ENCODE measurements at regions not wholly inside any gene's neighbourhood (a gene's known extent, or its start where the extent isn't known, plus 50 kb on each side); places are given as distances from the start of the nearest gene placed in this dataset.
A peak's percentile ranks its signal among the peaks of the same experiment; 100 is the strongest.

DNA sequence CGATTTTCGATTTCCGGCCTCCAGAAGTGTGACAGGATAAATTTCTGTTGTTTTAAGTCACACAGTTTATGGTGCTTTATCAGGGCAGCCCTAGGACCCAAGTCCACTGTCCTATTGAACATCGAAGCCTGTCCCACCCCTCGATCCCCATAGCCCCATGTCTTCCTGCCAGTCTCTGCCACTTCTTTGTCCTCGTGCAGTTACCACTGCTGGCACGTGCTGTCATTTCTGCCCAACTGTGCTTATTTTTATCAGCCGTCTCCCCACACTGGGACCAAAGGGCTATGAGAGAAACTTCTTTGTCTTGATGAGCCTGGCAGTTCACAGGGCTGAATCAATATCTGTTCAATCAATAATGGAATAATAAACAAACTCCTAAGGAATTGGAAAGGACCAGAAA lies 146.7 kb downstream of the PSMG1 start:
- H3F3A ChIP-seq (ENCODE audit: insufficient read depth) = no peaks in the 10 kb centered on the region
- H3K27me3 ChIP-seq (replicated peaks; ENCODE audit: insufficient read depth) = no peaks in the 10 kb centered on the region
- in situ Hi-C loops (cut with MboI) = no loop called here
- no peaks in the 10 kb centered on the region for H3K36me3 ChIP-seq (ENCODE audit: low read depth)
- DNase-seq = no peak
- no peaks in the 10 kb centered on the region for H4K20me1 ChIP-seq (ENCODE audit: insufficient read depth)
- no peaks in the 10 kb centered on the region for H3K79me2 ChIP-seq (ENCODE audit: insufficient read depth)
- H3K4me1 ChIP-seq (ENCODE audit: insufficient read depth) = no peaks in the 10 kb centered on the region
- no peaks in the 10 kb centered on the region for H3K9me3 ChIP-seq (ENCODE audit: low read depth)
- no peak overlapping the region for H3K4me2 ChIP-seq (ENCODE audit: unreplicated experiment)
- no peak for TF ChIP-seq EZH2phosphoT487 (IDR thresholded peaks at IDR 0.05; ENCODE audit: insufficient read depth, low read depth)
- TF ChIP-seq EZH2 (IDR thresholded peaks at IDR 0.05; ENCODE audit: insufficient read depth, poor library complexity, severe bottlenecking) = no peak
- H3K27ac ChIP-seq = no peak overlapping the region
- WGBS, 2 experiments (ENCODE audit: low coverage in 1 of 2, low lambda C conversion rate in 2 of 2, missing lambda C conversion rate in 2 of 2) = 78 to 81% methylated on average over 8 of the region's 8 CpGs
- H2AFZ ChIP-seq = no peak overlapping the region
- no peak overlapping the region for H3K9ac ChIP-seq
- no peak overlapping the region for H3K4me3 ChIP-seq
- H3K9me2 ChIP-seq (ENCODE audit: insufficient read depth) = no peaks in the 10 kb centered on the region

DNA sequence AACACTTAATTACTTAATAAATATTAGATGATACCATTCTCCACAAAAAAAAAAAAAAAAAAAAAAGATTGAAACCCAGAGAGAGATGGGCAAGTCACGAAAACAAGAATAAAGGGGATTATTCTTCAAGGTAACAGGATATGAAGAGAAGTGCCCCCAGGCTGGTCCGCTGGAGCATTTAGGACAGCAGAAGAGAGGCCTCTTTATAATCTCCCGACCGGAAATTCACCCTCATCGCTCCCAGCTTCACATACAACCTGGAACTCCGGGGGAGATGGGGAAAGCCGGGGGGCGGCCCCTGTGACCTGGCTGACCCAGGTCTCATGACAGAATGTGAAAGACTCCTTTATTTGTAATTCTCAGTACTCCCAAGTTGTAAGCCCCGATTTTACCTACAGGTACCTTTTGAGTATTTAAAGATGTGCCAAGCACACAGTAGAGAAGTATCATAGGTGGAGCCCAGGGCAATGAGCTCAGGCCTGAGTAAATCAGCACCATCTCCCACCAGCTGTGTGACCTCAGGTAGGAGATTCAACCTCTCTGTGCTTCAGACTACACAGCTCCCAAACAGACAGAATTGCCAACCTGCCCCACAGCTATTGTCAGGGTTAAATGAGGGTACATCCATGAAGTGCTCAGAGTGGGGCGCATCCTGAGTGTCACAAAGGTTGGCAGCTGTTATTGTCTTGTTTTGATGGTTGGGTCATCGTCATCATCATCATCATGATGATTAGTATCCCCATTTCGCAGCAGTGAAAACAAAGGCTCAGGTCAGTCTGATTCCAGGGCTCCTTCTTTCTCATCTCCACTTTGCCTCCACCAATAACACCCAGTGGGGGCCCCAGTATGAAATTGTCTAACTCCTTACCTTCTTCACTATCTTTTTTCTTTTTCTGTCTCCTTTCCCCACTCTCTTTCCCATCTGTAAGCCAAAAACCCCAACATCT lies 148.4 kb downstream of the PSMG1 start:
- peaks cover 4% of the 10 kb centered on the region for H3K4me1 ChIP-seq (ENCODE audit: insufficient read depth)
- H3K27ac ChIP-seq = no peak overlapping the region
- no peak overlapping the region for H2AFZ ChIP-seq
- peaks cover 2% of the 10 kb centered on the region; the same call in 1 of the 2 replicates for H3F3A ChIP-seq (ENCODE audit: insufficient read depth)
- H3K9me2 ChIP-seq (ENCODE audit: insufficient read depth) = no peaks in the 10 kb centered on the region
- H3K79me2 ChIP-seq (ENCODE audit: insufficient read depth) = no peaks in the 10 kb centered on the region
- H3K9ac ChIP-seq = no peak overlapping the region
- H3K36me3 ChIP-seq (ENCODE audit: low read depth) = no peaks in the 10 kb centered on the region
- H3K9me3 ChIP-seq (ENCODE audit: low read depth) = no peaks in the 10 kb centered on the region
- in situ Hi-C loops (cut with MboI) = no loop called here
- H4K20me1 ChIP-seq (ENCODE audit: insufficient read depth) = no peaks in the 10 kb centered on the region
- WGBS, 2 experiments (ENCODE audit: low coverage in 1 of 2, low lambda C conversion rate in 2 of 2, missing lambda C conversion rate in 2 of 2) = 81 to 86% methylated on average over 12 of the region's 12 CpGs
- no peak for DNase-seq
- H3K4me2 ChIP-seq (ENCODE audit: unreplicated experiment) = no peak overlapping the region
- no peaks in the 10 kb centered on the region for H3K27me3 ChIP-seq (replicated peaks; ENCODE audit: insufficient read depth)
- TF ChIP-seq EZH2 (IDR thresholded peaks at IDR 0.05; ENCODE audit: insufficient read depth, poor library complexity, severe bottlenecking) (no peak), EZH2phosphoT487 (IDR thresholded peaks at IDR 0.05; ENCODE audit: insufficient read depth, low read depth) (no peak)
- no peak overlapping the region for H3K4me3 ChIP-seq

DNA sequence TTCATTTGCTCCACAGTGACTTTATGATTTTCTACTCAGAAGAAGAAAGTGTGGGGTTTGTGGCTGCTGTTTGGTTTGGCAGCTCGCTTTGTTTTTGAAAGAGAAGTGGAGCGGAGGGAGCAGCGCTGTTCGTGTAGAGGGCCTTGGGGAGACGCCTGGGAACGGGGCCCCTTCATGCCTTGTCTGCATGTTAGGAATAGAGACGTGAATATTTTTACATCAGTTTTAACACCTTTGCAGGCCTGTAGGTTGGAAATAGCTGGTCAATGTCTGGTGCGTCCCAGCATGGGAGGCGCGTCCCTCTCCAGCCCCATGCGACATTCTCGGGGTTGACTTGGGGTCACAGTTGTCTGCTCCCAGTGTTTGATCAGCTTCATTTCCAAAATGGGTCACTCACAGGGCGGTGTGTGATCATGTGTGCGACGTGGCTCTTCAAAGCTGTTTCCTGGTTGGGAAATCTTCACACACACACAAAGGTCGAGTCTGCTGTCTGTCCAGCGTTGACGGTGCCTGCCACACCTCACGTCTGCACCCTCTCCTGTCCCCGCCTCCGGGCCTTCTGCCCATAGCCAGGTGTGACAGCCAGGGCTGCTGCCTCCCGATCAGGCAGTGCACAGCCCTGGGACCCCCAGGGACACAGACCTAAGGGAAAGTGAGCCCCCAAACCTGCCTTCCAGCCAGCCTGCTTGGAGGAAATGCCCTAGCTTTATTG lies 149.2 kb downstream of the PSMG1 start:
- H3K4me1 ChIP-seq (ENCODE audit: insufficient read depth) = peaks cover 12% of the 10 kb centered on the region
- H3K9ac ChIP-seq = no peak overlapping the region
- no peaks in the 10 kb centered on the region for H3K27me3 ChIP-seq (replicated peaks; ENCODE audit: insufficient read depth)
- 89 to 92% methylated on average over 22 of the region's 22 CpGs for WGBS, 2 experiments (ENCODE audit: low coverage in 1 of 2, low lambda C conversion rate in 2 of 2, missing lambda C conversion rate in 2 of 2)
- no peaks in the 10 kb centered on the region for H3K36me3 ChIP-seq (ENCODE audit: low read depth)
- H3F3A ChIP-seq (ENCODE audit: insufficient read depth) = peaks cover 9% of the 10 kb centered on the region
- H3K9me2 ChIP-seq (ENCODE audit: insufficient read depth) = no peaks in the 10 kb centered on the region
- in situ Hi-C loops (cut with MboI) = no loop called here
- no peaks in the 10 kb centered on the region for H4K20me1 ChIP-seq (ENCODE audit: insufficient read depth)
- H3K4me3 ChIP-seq = no peak overlapping the region
- H3K4me2 ChIP-seq (ENCODE audit: unreplicated experiment) = no peak overlapping the region
- no peaks in the 10 kb centered on the region for H3K79me2 ChIP-seq (ENCODE audit: insufficient read depth)
- no peak overlapping the region for H2AFZ ChIP-seq
- no peak for DNase-seq
- H3K27ac ChIP-seq = no peak overlapping the region
- no peak for TF ChIP-seq EZH2phosphoT487 (IDR thresholded peaks at IDR 0.05; ENCODE audit: insufficient read depth, low read depth)
- TF ChIP-seq EZH2 (IDR thresholded peaks at IDR 0.05; ENCODE audit: insufficient read depth, poor library complexity, severe bottlenecking) = no peak
- H3K9me3 ChIP-seq (ENCODE audit: low read depth) = no peaks in the 10 kb centered on the region

GRCh38 chr21:39029900-39030884 lies 153.1 kb downstream of the PSMG1 start:
- H3K9ac ChIP-seq = no peak overlapping the region
- peak overlapping the region; percentile 72; the same call in 1 of the 2 replicates for H2AFZ ChIP-seq
- H3K9me3 ChIP-seq (ENCODE audit: low read depth) = no peaks in the 10 kb centered on the region
- H3K4me3 ChIP-seq = no peak overlapping the region; the same call in 1 of the 2 replicates
- no peaks in the 10 kb centered on the region for H3K27me3 ChIP-seq (replicated peaks; ENCODE audit: insufficient read depth)
- in situ Hi-C loops (cut with MboI) = no loop called here
- no peaks in the 10 kb centered on the region for H4K20me1 ChIP-seq (ENCODE audit: insufficient read depth)
- H3K27ac ChIP-seq = peak overlapping the region; percentile 83; the same call in 1 of the 2 replicates
- H3K4me1 ChIP-seq (ENCODE audit: insufficient read depth) = peaks cover 18% of the 10 kb centered on the region
- no peaks in the 10 kb centered on the region for H3K36me3 ChIP-seq (ENCODE audit: low read depth)
- DNase-seq = no peak
- H3K9me2 ChIP-seq (ENCODE audit: insufficient read depth) = no peaks in the 10 kb centered on the region
- H3K4me2 ChIP-seq (ENCODE audit: unreplicated experiment) = peak overlapping the region; percentile 60
- H3F3A ChIP-seq (ENCODE audit: insufficient read depth) = peaks cover 27% of the 10 kb centered on the region
- H3K79me2 ChIP-seq (ENCODE audit: insufficient read depth) = no peaks in the 10 kb centered on the region
- no peak for TF ChIP-seq EZH2phosphoT487 (IDR thresholded peaks at IDR 0.05; ENCODE audit: insufficient read depth, low read depth)
- TF ChIP-seq EZH2 (IDR thresholded peaks at IDR 0.05; ENCODE audit: insufficient read depth, poor library complexity, severe bottlenecking) = no peak
- 94 to 96% methylated on average over 14 of the region's 14 CpGs for WGBS, 2 experiments (ENCODE audit: low coverage in 1 of 2, low lambda C conversion rate in 2 of 2, missing lambda C conversion rate in 2 of 2)

All from GM23248 (cell line).